ENCODE measurements at regions not wholly inside any gene's neighbourhood (a gene's known extent, or its start where the extent isn't known, plus 50 kb on each side); places are given as distances from the start of the nearest gene placed in this dataset.

GRCh38 chr3:194279101-194279500 is 72.0 kb downstream of the CPN2 start:
- H3K36me3 ChIP-seq = no peaks in the 10 kb centered on the region
- intact Hi-C loops (cut with DNase I) = no loop called here
- no peaks in the 10 kb centered on the region for H3K9me3 ChIP-seq
- H3K4me1 ChIP-seq = peaks cover 9 to 13% (median 12%) of the 10 kb centered on the region in 3 donors
- 81 to 89% methylated on average over 9 of the region's 9 CpGs for WGBS, 2 donors
- DNase-seq (peak in 1 of 6 donors; percentile 35), ATAC-seq (no peak), FAIRE-seq (no peak)
- H3K4me3 ChIP-seq = no peak overlapping the region
- no peak for TF ChIP-seq CTCF (IDR thresholded peaks at IDR 0.05)
- H3K27ac ChIP-seq = no peak overlapping the region
- H3K27me3 ChIP-seq = no peaks in the 10 kb centered on the region

DNA sequence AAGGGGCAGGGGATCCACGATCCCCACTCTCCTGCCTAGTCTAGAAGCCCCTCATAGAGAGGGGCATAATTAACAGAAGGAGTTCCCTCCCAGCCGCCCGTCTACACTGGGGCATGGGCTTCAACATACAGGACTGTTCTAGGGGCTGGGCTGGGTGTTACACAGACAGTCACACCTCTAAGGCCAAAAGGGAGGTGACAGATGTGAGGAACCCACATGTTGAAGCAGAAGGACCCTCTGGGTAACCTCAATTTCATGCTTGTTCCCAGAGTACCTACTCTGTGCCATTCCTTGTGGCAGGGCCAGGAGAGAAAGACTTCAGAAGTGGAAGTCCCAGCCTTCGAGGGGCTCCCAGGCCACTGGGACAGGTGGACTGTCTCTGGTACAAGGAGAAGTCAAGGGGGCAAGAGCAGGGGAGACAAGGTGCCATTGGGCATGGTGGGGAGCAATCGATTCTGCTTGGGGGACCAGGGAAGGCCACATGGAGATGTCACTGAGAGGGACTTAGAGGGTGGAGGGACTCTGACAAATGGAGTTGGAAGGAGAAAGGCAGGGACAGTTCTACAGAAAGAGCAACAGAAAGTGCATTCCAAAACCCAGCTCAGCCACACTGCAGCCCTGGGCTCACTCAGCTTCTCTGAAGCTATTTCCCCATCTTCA is 71.3 kb downstream of the CPN2 start:
- no peak for TF ChIP-seq CTCF (IDR thresholded peaks at IDR 0.05)
- H3K4me3 ChIP-seq = no peak overlapping the region
- intact Hi-C loops (cut with DNase I) = no loop called here
- no peak for ATAC-seq
- WGBS, 2 donors = 73 to 83% methylated on average over 5 of the region's 5 CpGs
- DNase-seq = peak in 1 of 6 donors; percentile 29
- H3K36me3 ChIP-seq = no peaks in the 10 kb centered on the region
- no peak for FAIRE-seq
- no peaks in the 10 kb centered on the region for H3K9me3 ChIP-seq
- peaks cover 9 to 13% (median 10%) of the 10 kb centered on the region in 3 donors for H3K4me1 ChIP-seq
- H3K27ac ChIP-seq = no peak overlapping the region
- H3K27me3 ChIP-seq = no peaks in the 10 kb centered on the region

- Histone ChIP-seq H3K9me3 (no peaks in the 10 kb centered on the region), H3K36me3 (no peaks in the 10 kb centered on the region), H3K4me1 (peaks cover 9 to 13% (median 10%) of the 10 kb centered on the region in 3 donors), H3K27me3 (no peaks in the 10 kb centered on the region), H3K4me3 (no peak overlapping the region), H3K27ac (no peak overlapping the region)
- no peak for DNase-seq
- WGBS, 2 donors = 87 to 98% methylated on average over 2 of the region's 2 CpGs
- intact Hi-C loops (cut with DNase I) = no loop called here
- FAIRE-seq = no peak
- TF ChIP-seq CTCF (IDR thresholded peaks at IDR 0.05) = no peak
- ATAC-seq = no peak
These were observed 70.4 kb downstream of the CPN2 start for GRCh38 chr3:194280777-194281176.

- H3K27ac ChIP-seq = no peak overlapping the region
- no peaks in the 10 kb centered on the region for H3K9me3 ChIP-seq
- no peak for TF ChIP-seq CTCF (IDR thresholded peaks at IDR 0.05)
- H3K27me3 ChIP-seq = no peaks in the 10 kb centered on the region
- 94 to 96% methylated on average over 7 to 8 of the region's 8 CpGs for WGBS, 2 donors
- FAIRE-seq = no peak
- peak in 1 of 6 donors; percentile 31 for DNase-seq
- peaks cover 9 to 13% (median 10%) of the 10 kb centered on the region in 3 donors for H3K4me1 ChIP-seq
- intact Hi-C loops (cut with DNase I) = no loop called here
- H3K4me3 ChIP-seq = no peak overlapping the region
- ATAC-seq = no peak
- no peaks in the 10 kb centered on the region for H3K36me3 ChIP-seq
These were observed 69.8 kb downstream of the CPN2 start for GRCh38 chr3:194281306-194281705.

DNA sequence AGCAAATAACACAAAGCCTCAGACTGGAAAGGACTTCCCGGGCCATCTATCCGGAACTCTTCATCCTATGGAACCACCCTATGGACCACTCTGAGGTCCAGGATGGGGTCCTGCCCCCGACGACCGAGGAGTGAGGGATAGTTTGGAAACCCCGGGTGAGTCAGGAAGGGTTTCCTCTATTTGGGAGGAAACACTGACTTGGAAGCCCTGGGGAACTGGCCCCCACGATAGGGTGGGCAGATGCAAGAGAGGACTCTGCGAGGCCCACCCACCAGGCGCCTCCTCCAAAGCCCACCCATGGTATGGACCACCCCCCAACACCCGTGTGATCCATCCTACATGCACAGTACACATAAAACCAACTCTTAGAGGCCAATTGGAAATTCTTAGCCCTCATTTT is 69.4 kb downstream of the CPN2 start:
- no peak overlapping the region for H3K4me3 ChIP-seq
- intact Hi-C loops (cut with DNase I) = no loop called here
- no peak for FAIRE-seq

More for the DNA sequence above, 69.4 kb downstream of the CPN2 start:
- peak in 2 of 6 donors; percentile 13 to 34 for DNase-seq
- no peaks in the 10 kb centered on the region for H3K27me3 ChIP-seq
- no peaks in the 10 kb centered on the region for H3K9me3 ChIP-seq
- WGBS, 2 donors = 84 to 87% methylated on average over 10 of the region's 10 CpGs
- no peak overlapping the region for H3K27ac ChIP-seq
- no peaks in the 10 kb centered on the region for H3K36me3 ChIP-seq
- H3K4me1 ChIP-seq = peaks cover 9 to 13% (median 10%) of the 10 kb centered on the region in 3 donors
- ATAC-seq = no peak
- TF ChIP-seq CTCF (IDR thresholded peaks at IDR 0.05) = no peak

Measured in pancreas (tissue), 10 donors.